GM19239 (cell line): ENCODE measurements at regions not wholly inside any gene's neighbourhood (a gene's known extent, or its start where the extent isn't known, plus 50 kb on each side); places are given as distances from the start of the nearest gene placed in this dataset.

ENCODE experiments used
- DNase-seq: peaks from one replicate; pipeline ENCODE4 v3.0.0; 2011; ENCODE audit warnings: low spot score; ENCODE audit not compliant: insufficient read length
- FAIRE-seq: peaks from 2 replicates; lab custom pipeline; 2011; peaks lifted over from hg19 to GRCh38; lab: Jason Lieb, UNC

GRCh38 chr2:18763338-18763737 is 174.0 kb upstream of the NT5C1B start:
- FAIRE-seq, result no peak
- DNase-seq, result no peak

- DNase-seq (no peak), FAIRE-seq (no peak)
These were observed 173.3 kb upstream of the NT5C1B start for GRCh38 chr2:18762667-18763066.

GRCh38 chr2:18754286-18754685 is 164.9 kb upstream of the NT5C1B start:
- DNase-seq (no peak), FAIRE-seq (no peak)

- DNase-seq (no peak), FAIRE-seq (no peak)
These were observed 164.4 kb upstream of the NT5C1B start for GRCh38 chr2:18753722-18754121.

DNA sequence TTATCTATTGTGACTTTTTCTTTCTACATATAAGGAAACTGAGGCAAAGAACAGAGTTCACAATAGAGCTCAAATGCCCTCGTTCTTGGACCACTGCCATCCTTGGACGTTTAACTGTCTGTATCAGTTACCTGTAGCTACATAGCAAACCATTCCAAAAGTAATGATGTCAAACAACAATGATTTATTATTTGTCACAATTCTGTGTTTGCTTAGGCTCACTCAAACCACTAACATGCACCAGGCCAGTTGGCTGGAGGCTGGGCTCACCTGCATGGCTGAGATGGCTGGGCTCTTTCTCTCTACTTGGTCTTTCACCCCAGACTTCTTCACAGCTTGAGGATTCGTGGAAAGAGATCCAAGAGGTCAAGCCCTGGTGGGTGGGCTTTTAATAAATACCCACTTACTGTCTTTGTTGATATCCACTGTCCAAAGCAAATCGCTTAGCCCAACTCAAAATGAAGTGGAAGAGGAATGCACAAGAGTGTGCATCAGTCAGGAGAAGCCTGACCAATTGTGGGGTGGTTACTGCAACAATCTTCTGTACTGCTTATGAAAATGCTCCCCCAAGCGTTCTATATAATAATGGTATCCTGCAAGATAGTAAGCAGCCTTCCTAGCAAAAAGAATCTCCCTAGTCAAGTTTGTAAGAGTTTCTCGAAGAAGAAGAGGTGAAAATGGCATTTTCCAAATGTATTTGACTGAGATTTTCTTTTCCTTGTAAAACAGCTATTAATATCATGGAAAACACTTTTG is 163.5 kb upstream of the NT5C1B start:
- FAIRE-seq (no peak), DNase-seq (no peak)

- DNase-seq (no peak), FAIRE-seq (no peak)
These were observed 162.7 kb upstream of the NT5C1B start for GRCh38 chr2:18752022-18752493.

DNA sequence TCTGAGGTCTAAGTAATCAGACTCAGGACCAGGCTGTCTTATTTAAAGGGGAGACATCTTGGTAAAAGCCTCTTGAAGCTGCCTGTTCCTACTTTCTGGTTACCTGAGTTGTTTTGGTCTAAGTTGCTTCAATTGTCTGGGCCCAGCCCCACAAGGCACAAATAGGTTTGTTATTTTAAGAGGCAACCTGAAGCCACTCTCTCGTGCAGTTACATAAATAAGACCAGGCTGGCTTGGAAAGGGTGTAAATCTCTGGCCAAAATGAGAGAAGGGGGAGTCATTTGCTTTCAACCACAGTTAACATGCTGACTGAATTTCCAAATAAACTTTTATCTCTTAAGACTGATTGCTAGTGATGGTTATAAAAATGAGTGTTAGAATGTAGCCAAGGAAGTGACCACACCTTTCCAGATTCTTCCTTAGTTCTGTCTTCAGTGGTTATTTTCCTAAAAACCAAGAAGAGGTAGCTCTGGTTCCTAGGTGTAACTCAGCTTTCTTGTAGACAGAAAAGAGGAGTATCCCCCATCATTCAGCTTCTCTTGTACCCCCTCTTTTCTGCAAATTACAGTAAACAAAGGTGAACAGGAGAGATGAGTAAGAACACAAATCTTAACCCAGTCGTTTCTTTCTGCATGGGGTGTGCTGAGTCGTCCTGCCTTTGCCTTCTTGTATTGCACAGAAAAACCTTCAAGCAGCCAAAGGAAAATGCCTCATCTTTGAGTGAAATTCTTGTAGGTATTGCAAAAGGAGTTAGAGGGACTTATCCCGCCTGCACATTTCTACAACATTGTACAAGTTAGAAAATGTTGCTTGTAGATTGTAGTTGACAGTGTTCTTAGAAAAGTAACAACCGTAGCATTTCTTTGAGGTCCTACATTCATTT is 161.5 kb upstream of the NT5C1B start:
- no peak for FAIRE-seq
- DNase-seq, result no peak

DNA sequence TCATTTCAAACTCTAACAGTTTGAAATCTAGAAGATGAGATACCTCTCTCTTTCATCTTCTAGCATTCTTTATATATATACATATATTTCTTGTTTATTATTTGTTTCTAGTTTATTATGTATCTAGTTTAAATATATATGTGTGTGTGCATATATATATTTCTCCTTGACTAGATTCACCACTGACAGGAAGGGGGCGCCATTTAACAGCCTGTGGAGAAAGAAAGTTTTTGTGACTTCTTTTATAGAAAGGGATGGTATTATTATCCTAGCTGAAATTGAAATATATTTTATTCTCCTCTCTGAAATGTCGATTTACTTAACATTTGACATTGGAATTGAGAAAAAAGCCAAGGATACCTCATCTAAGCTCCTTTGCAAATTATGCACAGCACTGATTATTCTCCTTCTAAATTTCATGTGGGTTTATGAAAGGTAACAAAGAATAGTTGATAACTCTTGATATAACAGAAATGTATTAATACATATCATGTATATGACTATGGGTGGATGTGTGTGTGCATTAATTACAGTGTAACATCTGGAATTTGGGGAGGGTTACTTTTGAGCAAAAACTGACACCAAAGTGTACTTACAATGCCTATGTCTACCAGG is 160.7 kb upstream of the NT5C1B start:
- no peak for DNase-seq
- peak; percentile 14 for FAIRE-seq

GRCh38 chr2:18745431-18746272 is 156.3 kb upstream of the NT5C1B start:
- FAIRE-seq (no peak), DNase-seq (no peak)

GRCh38 chr2:18741895-18742732 is 152.7 kb upstream of the NT5C1B start:
- DNase-seq (no peak), FAIRE-seq (no peak)

DNA sequence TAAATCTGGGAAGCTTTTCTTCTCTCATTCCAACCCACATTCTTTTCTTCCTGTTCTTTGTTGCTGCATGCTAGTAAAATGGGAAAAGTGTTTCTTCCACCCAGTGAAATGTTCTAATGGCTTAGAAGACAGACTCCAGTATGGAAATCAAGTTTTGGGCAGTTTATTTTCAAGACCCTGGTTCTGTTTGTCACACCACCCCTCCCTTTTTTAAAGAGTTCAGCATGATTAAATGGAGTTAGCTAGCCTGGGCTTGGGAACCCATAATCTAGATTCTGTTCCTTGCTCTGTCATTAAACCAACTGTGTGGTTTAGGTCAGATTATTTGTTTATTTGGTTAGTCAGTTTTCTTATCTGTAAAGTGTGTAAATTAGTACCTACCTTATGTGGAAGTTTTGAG is 151.8 kb upstream of the NT5C1B start:
- FAIRE-seq (no peak), DNase-seq (no peak)

DNA sequence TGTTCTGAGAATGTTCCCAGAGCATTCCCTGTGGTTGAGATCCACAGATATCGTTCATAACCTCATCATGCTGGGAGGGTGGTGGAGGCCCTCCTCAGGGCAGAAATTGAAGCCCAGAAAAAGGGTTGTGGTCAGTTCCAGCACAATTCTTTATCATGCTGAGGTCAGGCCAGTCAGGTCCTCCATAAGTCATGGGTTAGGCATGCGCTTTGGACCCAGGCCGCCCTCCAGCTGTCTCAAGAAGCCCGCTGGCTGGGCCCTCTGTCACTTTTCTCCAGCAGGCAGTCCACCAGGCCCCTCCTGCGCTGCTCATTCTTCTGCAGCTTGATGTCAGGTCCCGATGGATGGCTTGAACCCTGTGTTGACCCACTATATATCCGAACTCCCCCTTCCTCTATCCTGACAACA is 151.1 kb upstream of the NT5C1B start:
- DNase-seq (no peak), FAIRE-seq (no peak)

DNA sequence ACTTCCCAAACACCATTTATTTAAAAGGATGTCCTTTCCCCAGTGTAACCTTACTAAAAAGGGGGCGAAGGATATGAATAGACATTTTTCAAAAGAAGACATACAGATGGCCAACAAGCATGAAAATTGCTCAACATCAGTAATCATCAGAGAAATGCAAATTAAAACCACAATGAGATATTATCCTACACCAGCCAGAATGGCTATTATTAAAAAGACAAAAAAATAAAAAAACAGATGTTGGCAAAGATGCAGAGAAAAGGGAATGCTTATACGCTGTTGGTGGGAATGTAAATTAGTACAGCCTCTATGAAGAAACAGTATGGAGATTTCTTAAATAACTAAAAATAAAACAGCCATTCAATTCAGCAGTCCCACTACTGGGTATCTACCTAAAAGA is 142.3 kb upstream of the NT5C1B start:
- no peak for FAIRE-seq
- DNase-seq, result no peak

- DNase-seq (no peak), FAIRE-seq (no peak)
These were observed 135.2 kb upstream of the NT5C1B start for GRCh38 chr2:18724371-18725145.

DNA sequence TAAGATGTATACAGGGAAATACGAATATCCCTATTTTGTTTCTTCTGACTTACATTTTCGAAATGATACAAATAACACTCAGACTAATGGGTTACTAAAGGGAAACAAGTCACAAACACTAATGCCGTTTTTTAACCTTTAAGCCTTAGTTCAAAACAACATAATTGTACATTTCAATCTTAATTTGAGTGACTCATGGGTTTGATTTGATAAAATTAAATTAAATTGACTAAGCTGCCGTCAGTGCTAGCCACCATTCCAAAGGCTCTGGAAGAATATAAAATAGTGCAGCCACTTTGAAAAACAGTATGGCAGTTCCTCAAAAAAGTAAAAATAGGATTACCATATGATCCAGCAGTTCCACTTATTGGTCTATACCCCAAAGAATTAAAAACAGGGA is 133.8 kb upstream of the NT5C1B start:
- DNase-seq, result no peak
- FAIRE-seq, result no peak

DNA sequence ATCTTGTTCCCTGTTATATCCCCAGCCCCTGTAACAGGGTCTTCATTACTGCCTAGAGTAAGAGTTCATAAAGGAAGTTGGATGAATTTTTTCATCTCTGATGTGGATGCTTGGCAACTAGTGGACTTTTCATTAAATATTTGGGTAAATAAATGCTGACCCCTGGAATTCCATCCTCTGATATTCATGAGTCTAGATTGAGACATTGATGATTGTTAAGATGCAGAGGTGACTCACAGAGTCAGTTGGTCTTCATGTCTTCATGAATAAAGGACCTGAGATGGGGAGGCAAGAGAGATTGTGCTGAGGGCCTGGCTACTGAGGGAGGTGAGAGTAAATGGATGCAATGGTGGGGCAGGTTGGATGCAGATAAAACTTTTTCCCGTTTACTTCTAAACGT is 132.7 kb upstream of the NT5C1B start:
- DNase-seq (no peak), FAIRE-seq (no peak)

DNA sequence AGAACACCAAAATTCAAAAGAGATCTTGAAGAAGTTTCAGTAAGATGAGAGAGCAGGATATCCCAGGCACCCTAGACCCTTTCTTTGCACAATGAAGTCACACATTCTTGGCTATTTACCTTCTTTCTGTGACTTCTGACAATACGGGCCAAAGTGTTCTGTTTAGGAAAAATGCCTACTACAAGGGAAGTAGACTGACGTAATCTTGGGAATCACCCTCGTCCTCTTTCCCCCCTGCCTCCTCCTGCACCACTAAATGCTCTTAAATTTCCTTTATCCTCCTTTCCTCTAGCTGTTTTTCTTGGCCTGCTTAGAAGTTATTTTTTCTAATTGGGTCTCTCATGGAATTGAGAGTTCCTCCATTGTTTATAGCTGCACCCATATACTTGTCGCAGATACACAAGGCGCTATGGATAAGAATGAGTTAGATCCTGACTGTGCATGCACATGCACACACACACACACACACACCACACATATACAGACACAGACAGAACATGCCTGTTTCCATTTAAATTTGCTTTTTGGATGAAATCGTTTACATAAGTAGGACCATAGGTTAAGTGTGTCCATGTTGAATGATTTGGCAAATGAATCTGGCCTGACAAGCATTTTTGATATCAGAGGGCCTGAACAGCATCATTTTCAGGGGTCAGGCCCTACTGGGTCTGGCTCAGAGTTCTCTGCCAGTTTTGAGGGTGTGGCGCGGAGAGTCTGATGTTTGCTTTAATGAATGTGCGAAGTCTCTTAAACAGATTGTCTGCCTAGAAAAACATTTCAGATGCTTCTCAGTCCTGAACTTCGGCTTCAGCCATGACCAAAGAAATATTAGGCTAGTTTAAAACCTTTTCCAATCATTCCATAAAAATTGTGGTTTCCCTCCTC is 131.9 kb upstream of the NT5C1B start:
- FAIRE-seq, result no peak
- no peak for DNase-seq
